DND-41 (cell line): ENCODE measurements at regions not wholly inside any gene's neighbourhood (a gene's known extent, or its start where the extent isn't known, plus 50 kb on each side); places are given as distances from the start of the nearest gene placed in this dataset.

Source experiments
- EZH2 ChIP-seq: IDR thresholded peaks from 3 replicates; pipeline ENCODE4 v1.6.1; 2012; ENCODE audit warnings: borderline replicate concordance, low read depth, mild to moderate bottlenecking, moderate library complexity, low read length, inconsistent platforms; ENCODE audit not compliant: severe bottlenecking
- TF ChIP-seq, protein P1 (sequence below): IDR thresholded peaks from 2 replicates; pipeline ENCODE4 v1.5.1; 2012; ENCODE audit warnings: borderline replicate concordance, low read length, moderate library complexity, mild to moderate bottlenecking; ENCODE audit not compliant: poor library complexity, severe bottlenecking; ENCODE audit errors: extremely low read depth

DNA sequence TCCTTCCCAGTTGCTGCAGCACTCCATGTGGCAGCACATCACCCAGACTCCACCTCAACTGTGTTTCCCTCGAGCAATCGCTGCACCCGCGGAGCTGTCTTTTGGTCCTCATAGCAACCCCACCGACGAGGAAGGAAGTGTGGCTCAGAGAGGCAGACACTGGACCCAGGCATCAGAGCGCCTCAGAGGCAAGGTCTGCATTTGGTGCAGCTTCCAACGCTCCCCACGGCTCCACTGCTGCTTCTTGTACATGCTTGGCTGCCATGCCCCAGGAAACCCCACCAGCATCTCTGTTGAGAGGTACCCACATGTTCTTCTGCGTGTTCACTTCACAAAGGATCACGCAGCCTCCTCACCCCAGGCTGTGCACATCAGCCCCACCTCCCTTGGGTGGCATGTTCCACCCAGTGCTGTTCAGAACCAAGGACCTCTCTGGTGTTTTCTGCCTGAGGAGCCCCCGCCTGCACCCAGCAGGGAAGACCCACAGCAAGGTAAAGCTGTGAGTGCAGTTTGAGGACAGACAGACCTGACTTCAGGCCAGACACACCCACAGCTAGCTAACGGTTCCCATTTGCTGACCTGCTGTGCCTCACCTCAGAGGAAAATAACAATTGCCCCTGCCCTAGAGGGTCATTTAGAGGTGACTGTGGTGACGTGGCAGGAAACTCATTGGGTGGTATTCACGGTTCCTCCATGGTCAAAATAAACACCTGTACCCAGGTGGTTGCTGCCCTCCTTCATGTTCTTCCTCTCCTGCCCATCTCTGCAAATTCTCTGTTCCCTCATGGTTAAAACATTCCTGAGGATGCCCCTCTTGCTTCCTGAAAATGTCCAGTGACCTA, 326.3 kb upstream of the MYT1L start:
- TF ChIP-seq, protein P1, sequence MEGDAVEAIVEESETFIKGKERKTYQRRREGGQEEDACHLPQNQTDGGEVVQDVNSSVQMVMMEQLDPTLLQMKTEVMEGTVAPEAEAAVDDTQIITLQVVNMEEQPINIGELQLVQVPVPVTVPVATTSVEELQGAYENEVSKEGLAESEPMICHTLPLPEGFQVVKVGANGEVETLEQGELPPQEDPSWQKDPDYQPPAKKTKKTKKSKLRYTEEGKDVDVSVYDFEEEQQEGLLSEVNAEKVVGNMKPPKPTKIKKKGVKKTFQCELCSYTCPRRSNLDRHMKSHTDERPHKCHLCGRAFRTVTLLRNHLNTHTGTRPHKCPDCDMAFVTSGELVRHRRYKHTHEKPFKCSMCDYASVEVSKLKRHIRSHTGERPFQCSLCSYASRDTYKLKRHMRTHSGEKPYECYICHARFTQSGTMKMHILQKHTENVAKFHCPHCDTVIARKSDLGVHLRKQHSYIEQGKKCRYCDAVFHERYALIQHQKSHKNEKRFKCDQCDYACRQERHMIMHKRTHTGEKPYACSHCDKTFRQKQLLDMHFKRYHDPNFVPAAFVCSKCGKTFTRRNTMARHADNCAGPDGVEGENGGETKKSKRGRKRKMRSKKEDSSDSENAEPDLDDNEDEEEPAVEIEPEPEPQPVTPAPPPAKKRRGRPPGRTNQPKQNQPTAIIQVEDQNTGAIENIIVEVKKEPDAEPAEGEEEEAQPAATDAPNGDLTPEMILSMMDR: no peak
- TF ChIP-seq EZH2: no peak
